Activated gamma-delta T cell treated with Interleukin-2 at 50 U/mL for 16 hours (primary cell): ENCODE measurements at regions not wholly inside any gene's neighbourhood (a gene's known extent, or its start where the extent isn't known, plus 50 kb on each side); places are given as distances from the start of the nearest gene placed in this dataset.
A peak's percentile ranks its signal among the peaks of the same experiment; 100 is the strongest.

Source experiments
- DNase-seq: peaks from one replicate; pipeline ENCODE4 v3.0.0-alpha.2; 2020

GRCh38 chr1:101290922-101291561, 54.2 kb downstream of the S1PR1 start:
- no peak for DNase-seq

DNA sequence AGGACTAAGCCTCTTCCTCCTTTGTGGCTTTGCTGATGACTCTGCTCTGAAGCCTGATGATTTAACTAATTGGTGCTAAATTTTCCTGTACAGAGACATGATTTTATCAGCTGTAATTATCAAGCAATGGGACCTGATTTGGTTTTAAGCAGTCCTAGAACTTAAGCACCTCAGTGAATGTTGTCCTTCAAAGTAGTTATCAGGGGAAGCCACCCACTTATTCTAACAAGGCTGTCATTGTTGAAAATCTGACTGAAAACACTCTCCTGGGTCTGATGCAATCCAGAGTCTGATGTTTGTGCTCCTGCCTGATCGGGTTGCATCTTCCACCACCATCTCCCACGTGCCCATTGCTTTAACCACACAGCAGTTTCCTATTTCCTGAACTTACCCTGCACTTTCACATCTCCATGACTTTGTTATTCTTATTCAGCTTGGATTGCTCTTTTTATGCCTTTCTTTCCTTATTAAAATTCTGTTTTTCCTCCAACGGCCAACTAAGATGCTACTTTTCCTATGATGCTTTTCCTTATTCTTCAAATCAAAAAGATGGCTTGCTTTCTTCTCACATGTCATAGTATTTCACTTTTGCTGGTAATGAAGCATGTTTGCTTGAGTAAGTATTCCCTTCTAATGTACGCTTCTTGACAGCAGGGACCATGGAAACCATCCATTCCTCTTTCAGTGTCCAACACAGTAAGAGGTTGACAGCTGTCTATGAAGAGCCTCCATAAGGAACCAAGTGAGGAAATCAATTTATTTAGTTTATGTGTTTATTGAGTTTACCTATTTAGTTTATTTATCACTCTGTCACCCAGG, 55.0 kb downstream of the S1PR1 start:
- DNase-seq = no peak

GRCh38 chr1:101293461-101294051, 56.7 kb downstream of the S1PR1 start:
- peak; percentile 19 for DNase-seq

- no peak for DNase-seq
Observed at GRCh38 chr1:101295209-101295608, 58.4 kb downstream of the S1PR1 start.

- no peak for DNase-seq
Observed at GRCh38 chr1:101298663-101299062, 61.8 kb downstream of the S1PR1 start.

- no peak for DNase-seq
Observed at GRCh38 chr1:101299141-101299540, 62.3 kb downstream of the S1PR1 start.

GRCh38 chr1:101299710-101300109, 62.9 kb downstream of the S1PR1 start:
- DNase-seq = no peak

DNA sequence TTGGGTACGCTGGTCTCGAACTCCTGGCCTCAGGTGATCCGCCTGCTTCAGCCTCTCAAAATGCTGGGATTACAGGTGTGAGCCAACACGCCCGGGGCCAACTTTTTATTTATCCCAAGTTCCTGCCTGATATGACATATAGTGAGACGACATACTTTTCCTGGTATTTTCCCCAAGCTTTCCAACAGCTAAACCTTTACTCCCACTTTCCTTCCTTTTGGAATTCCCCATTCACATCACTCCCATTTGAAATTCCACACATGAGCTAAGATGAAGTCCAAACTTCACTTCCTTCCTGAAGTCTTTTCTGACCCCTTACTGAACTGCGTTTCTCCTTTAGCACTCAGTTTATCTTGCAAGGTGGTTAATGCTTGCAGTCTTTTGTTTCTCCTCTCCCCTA, 64.1 kb downstream of the S1PR1 start:
- DNase-seq = no peak

DNA sequence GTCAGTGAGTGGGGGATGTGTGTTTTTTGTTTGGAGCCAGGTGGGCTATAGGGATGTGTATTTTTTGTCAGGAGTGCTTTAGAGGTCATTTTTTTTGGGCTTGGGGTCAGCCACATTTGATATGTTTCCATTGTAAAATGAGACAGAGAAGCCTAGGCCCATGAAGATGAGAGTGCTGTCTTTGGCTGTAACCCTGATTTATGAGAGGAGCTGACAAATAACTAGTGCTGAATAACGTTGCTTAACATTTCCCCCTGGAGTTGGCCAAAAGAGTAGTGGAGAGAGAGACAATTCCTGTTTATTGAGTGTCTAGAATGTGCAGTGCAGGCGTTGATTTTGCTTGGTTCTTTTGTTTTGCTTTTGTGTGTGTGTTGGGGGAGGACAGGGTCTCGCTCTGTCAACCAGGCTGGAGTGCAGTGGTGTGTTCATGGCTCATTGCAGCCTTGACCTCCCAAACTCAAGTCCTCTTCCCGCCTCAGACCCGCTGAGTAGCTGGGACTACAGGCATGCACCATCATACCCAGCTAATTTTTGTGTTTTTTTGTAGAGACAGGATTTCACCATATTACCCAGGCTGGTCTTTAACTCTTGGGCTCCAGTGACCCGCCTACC, 64.7 kb downstream of the S1PR1 start:
- no peak for DNase-seq

GRCh38 chr1:101302831-101303511, 66.2 kb downstream of the S1PR1 start:
- DNase-seq = no peak

DNA sequence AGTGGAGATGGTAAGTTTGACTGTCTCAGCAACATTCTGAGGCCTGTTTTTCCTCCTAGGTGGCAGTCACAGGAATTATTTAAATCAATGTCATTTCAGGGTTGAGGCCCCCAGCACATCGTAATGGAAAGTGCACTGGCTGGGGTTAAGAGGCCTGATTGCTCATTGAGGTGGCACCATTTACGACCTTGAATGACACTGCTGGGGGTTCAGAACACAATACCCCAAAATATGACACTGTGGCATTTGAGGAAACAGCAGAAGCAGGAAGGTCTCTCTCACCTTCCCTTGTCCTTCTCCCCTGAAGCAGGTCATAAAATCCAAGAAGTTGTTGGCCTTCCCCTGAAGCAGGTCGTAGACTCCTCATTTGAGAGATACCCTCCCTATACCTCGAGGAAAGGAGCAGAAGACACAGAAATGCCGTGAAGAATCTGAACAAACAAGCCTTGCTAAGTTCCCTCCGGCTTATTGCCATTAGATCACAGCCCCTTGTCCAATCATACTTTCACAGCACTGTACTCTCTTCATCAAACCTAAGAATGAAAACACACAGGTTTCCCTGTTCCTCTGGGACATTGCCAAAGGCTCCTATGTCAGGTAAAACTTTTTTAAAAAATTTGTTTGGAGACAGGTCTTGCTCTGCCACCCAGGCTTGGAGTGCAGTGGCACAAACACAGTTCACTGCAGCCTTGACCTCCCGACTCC, 71.3 kb downstream of the S1PR1 start:
- DNase-seq = no peak

GRCh38 chr1:101308935-101309333, 72.1 kb downstream of the S1PR1 start:
- no peak for DNase-seq

DNA sequence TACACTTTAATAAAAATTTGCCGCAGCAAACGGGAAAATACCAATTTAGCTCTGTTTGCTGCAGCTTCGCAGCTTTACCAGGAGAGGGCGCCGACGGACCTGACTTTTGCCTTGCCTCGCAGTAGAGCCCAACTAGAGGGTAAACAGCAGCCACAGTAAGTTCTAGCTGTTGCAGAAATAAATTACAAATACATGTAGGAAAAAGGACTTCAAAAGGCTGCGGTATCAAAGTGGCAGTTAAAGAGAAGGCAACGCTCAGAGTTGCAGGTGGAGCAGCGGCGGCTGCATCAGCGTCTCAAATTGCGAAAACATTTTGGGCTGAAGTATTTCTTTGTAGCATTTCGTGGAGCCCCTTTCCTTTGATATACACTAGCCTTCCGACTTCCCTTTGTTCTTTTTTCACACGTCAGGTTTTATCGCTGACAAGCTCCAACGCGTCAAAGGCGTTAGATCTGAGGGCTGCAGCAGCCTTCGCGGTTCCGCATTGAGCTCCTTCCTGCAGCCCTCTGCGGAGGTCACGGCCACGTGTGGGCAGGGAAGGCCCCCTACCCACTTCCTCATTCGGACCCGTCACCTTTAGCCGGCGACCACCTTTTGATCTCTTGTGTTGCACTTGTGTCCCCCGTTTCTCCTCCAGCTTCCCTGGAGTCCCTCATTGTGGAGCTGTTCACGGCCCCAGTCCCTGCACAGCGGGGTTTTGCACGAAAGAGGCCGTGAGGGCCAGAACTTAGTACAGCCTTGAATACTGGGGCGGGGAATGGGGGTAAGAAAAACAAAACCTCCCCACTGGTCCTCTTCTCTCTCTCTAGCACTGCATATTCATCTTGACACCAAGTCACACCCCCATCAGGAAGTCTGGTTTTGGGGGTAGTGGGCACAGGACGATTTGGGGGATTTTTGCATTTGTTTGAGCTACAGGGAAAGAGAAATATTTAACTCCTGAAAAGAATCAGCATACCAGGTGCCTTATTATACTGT, 72.8 kb downstream of the S1PR1 start:
- peak; percentile 73 for DNase-seq

DNA sequence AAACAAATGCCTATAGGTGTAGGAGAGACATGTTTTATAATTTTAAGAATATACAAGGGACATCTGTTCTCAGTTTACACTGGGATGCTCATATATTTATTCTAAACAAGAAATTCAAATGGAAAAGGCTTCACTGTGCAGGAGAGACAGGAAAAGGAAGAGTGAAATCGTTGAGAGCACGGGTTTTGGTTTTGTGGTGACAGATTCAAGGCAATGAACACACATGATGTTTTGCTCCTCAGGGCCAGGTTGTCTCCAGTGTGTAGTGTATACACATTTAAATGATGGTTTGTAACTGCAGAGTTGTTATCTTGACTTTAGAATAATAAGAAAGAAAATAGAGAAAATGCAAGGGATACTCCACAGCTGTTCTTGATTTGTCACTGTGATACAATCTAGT, 73.7 kb downstream of the S1PR1 start:
- peak; percentile 18 for DNase-seq

DNA sequence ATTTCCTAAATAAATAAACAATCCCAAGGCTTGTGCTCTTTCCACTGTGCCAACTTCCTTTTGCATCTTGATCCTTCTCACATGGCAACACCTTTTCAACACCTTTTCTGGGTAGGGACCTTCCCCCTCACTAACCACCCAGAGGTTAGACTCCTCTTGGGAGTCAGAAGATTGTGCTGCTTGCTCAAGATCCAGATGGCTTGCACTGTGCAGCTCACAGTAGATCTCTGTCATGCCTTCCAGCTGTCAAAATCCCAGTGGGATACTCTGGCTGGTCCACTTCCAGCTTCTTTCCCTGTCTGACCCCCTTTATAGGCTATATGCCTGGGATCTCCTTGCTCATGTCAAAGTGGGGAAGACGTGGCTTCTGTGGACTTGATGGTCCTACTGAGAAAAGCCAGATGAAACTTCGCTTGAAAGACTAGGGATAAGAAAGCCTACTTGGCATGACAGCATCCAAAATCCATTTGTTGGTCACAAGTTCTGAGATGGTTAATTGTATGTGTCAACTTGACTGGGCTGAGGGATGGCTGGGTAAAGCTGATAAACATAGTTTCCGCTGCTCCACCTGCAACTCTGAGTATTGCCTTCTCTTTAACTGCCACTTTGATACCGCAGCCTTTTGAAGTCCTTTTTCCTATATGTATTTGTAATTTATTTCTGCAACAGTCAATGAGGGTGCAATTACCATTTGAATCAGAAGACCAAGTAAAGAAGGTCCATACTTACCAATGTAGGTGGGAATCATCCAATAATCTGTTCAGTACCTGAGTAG, 74.5 kb downstream of the S1PR1 start:
- peak; percentile 27 for DNase-seq

- DNase-seq = no peak
Observed at GRCh38 chr1:101312147-101312546, 75.3 kb downstream of the S1PR1 start.

DNA sequence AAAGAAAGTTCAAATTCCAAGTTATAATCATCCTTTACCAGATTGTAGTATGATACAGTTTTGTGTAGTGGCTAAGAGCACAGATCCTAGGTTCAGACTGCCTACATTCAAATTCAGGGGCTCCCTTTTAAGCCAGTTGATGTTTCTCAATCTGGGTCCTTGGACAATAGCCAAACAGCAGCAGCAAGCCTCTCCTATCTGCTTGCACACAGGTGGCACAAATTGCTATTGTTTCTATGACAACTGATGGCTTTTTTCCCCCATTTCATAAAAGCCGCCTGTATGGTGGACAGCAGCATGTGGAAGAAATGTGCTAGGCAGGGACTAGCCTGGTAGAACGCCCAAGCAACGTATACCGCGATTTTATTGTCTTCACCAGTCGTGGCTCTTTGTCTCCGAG, 76.5 kb downstream of the S1PR1 start:
- no peak for DNase-seq

DNA sequence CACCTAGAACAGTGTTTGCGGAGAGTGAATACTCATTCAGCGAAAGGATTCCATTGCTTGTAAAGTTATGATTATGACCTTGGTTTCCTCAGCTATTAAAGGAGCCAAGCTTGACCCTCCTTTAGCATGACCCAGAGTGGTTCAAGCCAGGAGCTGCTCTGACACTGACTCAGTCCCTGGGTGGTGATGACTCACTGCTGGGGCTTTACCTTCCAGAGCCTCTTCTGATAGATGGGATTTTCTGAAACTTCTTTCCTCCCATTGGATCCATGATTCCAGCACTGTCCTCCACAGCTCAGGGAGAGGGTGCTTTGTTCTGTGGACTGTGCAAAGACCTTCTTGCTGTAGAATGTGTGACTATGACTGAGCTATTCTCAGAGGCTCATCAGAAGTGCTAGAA, 77.4 kb downstream of the S1PR1 start:
- DNase-seq = no peak

- DNase-seq = no peak
Observed at GRCh38 chr1:101316256-101316655, 79.4 kb downstream of the S1PR1 start.

DNA sequence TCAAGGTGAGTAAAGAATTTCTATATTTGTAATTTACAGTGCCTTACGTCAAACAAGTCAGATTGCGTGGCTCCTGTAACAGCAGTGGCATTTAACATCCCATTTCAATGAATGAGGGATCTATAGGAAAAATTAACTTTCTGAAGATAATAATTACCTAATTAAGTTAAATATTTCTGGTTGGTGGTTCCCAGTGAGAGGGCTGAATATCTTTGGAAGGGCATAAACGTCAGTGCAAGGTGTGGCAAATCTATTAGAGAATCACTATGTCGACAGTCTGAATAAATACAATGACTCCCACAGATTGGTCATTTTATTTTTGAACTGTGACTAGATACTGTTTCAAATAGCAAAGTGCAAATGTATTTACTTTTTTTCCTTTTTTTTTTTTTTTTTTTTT, 80.0 kb downstream of the S1PR1 start:
- DNase-seq = no peak
